Parathyroid adenoma (tissue), 2 donors: ENCODE measurements at regions not wholly inside any gene's neighbourhood (a gene's known extent, or its start where the extent isn't known, plus 50 kb on each side); places are given as distances from the start of the nearest gene placed in this dataset.

Source experiments
- H2AFZ ChIP-seq: fragments of 300-600 bp; sonication (generic); one replicate; pipeline ENCODE4 v1.7.0; 2017; ENCODE audit warnings: antibody characterized with exemption, mild to moderate bottlenecking
- H3K27ac ChIP-seq: fragments of 300-600 bp; sonication (generic); one replicate; pipeline ENCODE4 v1.7.0; 2017
- H3K27me3 ChIP-seq: fragments of 300-600 bp; sonication (generic); one replicate; pipeline ENCODE4 v1.7.0; 2017; ENCODE audit warnings: low read length; ENCODE audit not compliant: control insufficient read depth, insufficient read depth
- H3K36me3 ChIP-seq: fragments of 300-600 bp; sonication (generic); one replicate; pipeline ENCODE4 v1.7.0; 2017; ENCODE audit warnings: low read length; ENCODE audit not compliant: control insufficient read depth, insufficient read depth
- H3K4me1 ChIP-seq: fragments of 300-600 bp; sonication (generic); one replicate; pipeline ENCODE4 v1.7.0; 2017; ENCODE audit warnings: control low read depth
- H3K4me2 ChIP-seq: fragments of 300-600 bp; sonication (generic); one replicate; pipeline ENCODE4 v1.7.0; 2017; ENCODE audit warnings: low read length
- H3K4me3 ChIP-seq: fragments of 300-600 bp; sonication (generic); one replicate; pipeline ENCODE4 v1.7.0; 2017; ENCODE audit warnings: low read depth, low read length
- H3K79me2 ChIP-seq: fragments of 300-600 bp; sonication (generic); one replicate; pipeline ENCODE4 v1.7.0; 2017; ENCODE audit warnings: control low read depth
- H3K9ac ChIP-seq: fragments of 300-600 bp; sonication (generic); one replicate; pipeline ENCODE4 v1.7.0; 2017; ENCODE audit warnings: mild to moderate bottlenecking
- H3K9me3 ChIP-seq: fragments of 300-600 bp; sonication (generic); one replicate; pipeline ENCODE4 v1.7.0; 2017; ENCODE audit warnings: low read length; ENCODE audit not compliant: control insufficient read depth
- CTCF ChIP-seq: fragments of 300-600 bp; sonication (generic); IDR thresholded peaks from one replicate; pipeline ENCODE4 v1.7.0; 2017; ENCODE audit warnings: antibody characterized with exemption, mild to moderate bottlenecking
- donor health status: primary hyperparathyroidism.

GRCh38 chr14:104473649-104474494, 105.7 kb upstream of the C14orf180 start:
- Histone ChIP-seq H3K36me3 (no peaks in the 10 kb centered on the region), H3K4me1 (no peaks in the 10 kb centered on the region), H3K9ac (no peak overlapping the region), H3K27me3 (no peaks in the 10 kb centered on the region), H3K9me3 (no peaks in the 10 kb centered on the region), H3K4me2 (no peak overlapping the region), H2AFZ (no peak overlapping the region), H3K27ac (no peak overlapping the region), H3K4me3 (no peak overlapping the region), H3K79me2 (no peaks in the 10 kb centered on the region)
- TF ChIP-seq CTCF = no peak

- no peak overlapping the region for H2AFZ ChIP-seq
- no peak for TF ChIP-seq CTCF
- H3K79me2 ChIP-seq = no peaks in the 10 kb centered on the region
- H3K4me3 ChIP-seq = no peak overlapping the region
- H3K9ac ChIP-seq = no peak overlapping the region
- H3K27ac ChIP-seq = no peak overlapping the region
- no peaks in the 10 kb centered on the region for H3K36me3 ChIP-seq
- H3K27me3 ChIP-seq = no peaks in the 10 kb centered on the region
- no peak overlapping the region for H3K4me2 ChIP-seq
- H3K9me3 ChIP-seq = no peaks in the 10 kb centered on the region
- H3K4me1 ChIP-seq = no peaks in the 10 kb centered on the region
Observed at GRCh38 chr14:104474495-104475213, 104.9 kb upstream of the C14orf180 start.

- Histone ChIP-seq H3K4me1 (no peaks in the 10 kb centered on the region), H3K36me3 (no peaks in the 10 kb centered on the region), H3K4me2 (no peak overlapping the region), H3K9me3 (no peaks in the 10 kb centered on the region), H3K9ac (no peak overlapping the region), H3K27ac (no peak overlapping the region), H3K27me3 (no peaks in the 10 kb centered on the region), H3K79me2 (no peaks in the 10 kb centered on the region), H3K4me3 (no peak overlapping the region), H2AFZ (no peak overlapping the region)
- TF ChIP-seq CTCF = no peak
Observed at GRCh38 chr14:104475256-104475655, 104.3 kb upstream of the C14orf180 start.

GRCh38 chr14:104475802-104476201, 103.8 kb upstream of the C14orf180 start:
- Histone ChIP-seq H3K36me3 (no peaks in the 10 kb centered on the region), H3K9ac (no peak overlapping the region), H3K27me3 (no peaks in the 10 kb centered on the region), H3K9me3 (no peaks in the 10 kb centered on the region), H3K4me2 (no peak overlapping the region), H3K79me2 (no peaks in the 10 kb centered on the region), H3K27ac (no peak overlapping the region), H3K4me1 (no peaks in the 10 kb centered on the region), H3K4me3 (no peak overlapping the region), H2AFZ (no peak overlapping the region)
- TF ChIP-seq CTCF = no peak
